GM12891 (cell line): ENCODE measurements at regions not wholly inside any gene's neighbourhood (a gene's known extent, or its start where the extent isn't known, plus 50 kb on each side); places are given as distances from the start of the nearest gene placed in this dataset.
"Not testable (repeated sequence)": the region's sequence is repeated elsewhere in the genome, so short reads cannot be mapped to it uniquely, and the experiment has no call there.

Experiments used
- DNase-seq: peaks from one replicate; pipeline ENCODE4 v3.0.0; 2011; ENCODE audit warnings: low spot score; ENCODE audit not compliant: insufficient read length
- FAIRE-seq: peaks from 2 replicates; lab custom pipeline; 2011; peaks lifted over from hg19 to GRCh38; lab: Jason Lieb, UNC
- PAX5 ChIP-seq: IDR thresholded peaks from 2 replicates; pipeline ENCODE4 v1.6.1; 2011; ENCODE audit warnings: low read length, moderate library complexity, mild to moderate bottlenecking; ENCODE audit not compliant: insufficient read depth, severe bottlenecking
- POLR2A ChIP-seq: IDR thresholded peaks from 2 replicates; pipeline ENCODE4 v1.6.1; 2011; ENCODE audit warnings: low read depth, low read length, control low read depth
- POLR2AphosphoS5 ChIP-seq: IDR thresholded peaks from 2 replicates; pipeline ENCODE4 v1.6.1; 2011; ENCODE audit warnings: low read depth, low read length, control low read depth
- POU2F2 ChIP-seq: IDR thresholded peaks from 2 replicates; pipeline ENCODE4 v1.6.1; 2011; ENCODE audit warnings: low read depth, mild to moderate bottlenecking, control low read depth, low read length, moderate library complexity
- SPI1 ChIP-seq: IDR thresholded peaks from 2 replicates; pipeline ENCODE4 v1.6.1; 2011; ENCODE audit warnings: low read depth, low read length, control low read depth
- TAF1 ChIP-seq: IDR thresholded peaks from 2 replicates; pipeline ENCODE4 v1.6.1; 2011; ENCODE audit warnings: low read depth, low read length, control low read depth

- TF ChIP-seq POLR2AphosphoS5 = no peak
- TF ChIP-seq TAF1 = no peak
- no peak for TF ChIP-seq PAX5
- no peak for TF ChIP-seq SPI1
- no peak for TF ChIP-seq POLR2A
- no peak for TF ChIP-seq POU2F2
- FAIRE-seq (no peak), DNase-seq (no peak)
Measured at GRCh38 chr4:189511581-189511980, 429.1 kb upstream of the FRG1 start.

- no peak for FAIRE-seq
- no peak for TF ChIP-seq POLR2AphosphoS5
- TF ChIP-seq TAF1 = no peak
- TF ChIP-seq POLR2A = no peak
Measured at GRCh38 chr4:189513421-189513820, 427.3 kb upstream of the FRG1 start.

GRCh38 chr4:189514209-189514608 is 426.5 kb upstream of the FRG1 start:
- DNase-seq (no peak), FAIRE-seq (no peak)
- no peak for TF ChIP-seq POLR2A
- TF ChIP-seq PAX5 = no peak
- no peak for TF ChIP-seq POU2F2
- no peak for TF ChIP-seq SPI1
- no peak for TF ChIP-seq POLR2AphosphoS5
- no peak for TF ChIP-seq TAF1

More at GRCh38 chr4:189513421-189513820, 427.3 kb upstream of the FRG1 start:
- no peak for DNase-seq

GRCh38 chr4:189516902-189517301 is 423.8 kb upstream of the FRG1 start:
- no peak for DNase-seq
- no peak for FAIRE-seq
- no peak for TF ChIP-seq PAX5
- no peak for TF ChIP-seq POU2F2
- TF ChIP-seq SPI1 = no peak
- no peak for TF ChIP-seq POLR2A
- TF ChIP-seq TAF1 = no peak
- no peak for TF ChIP-seq POLR2AphosphoS5

GRCh38 chr4:189519186-189519585 is 421.5 kb upstream of the FRG1 start:
- TF ChIP-seq POLR2AphosphoS5 = no peak
- TF ChIP-seq SPI1 = no peak
- no peak for TF ChIP-seq POU2F2
- TF ChIP-seq TAF1 = no peak
- no peak for TF ChIP-seq POLR2A
- TF ChIP-seq PAX5 = no peak
- DNase-seq (no peak), FAIRE-seq (no peak)

- DNase-seq (no peak), FAIRE-seq (no peak)
- TF ChIP-seq POLR2A (no peak), PAX5 (no peak), TAF1 (no peak), SPI1 (no peak), POLR2AphosphoS5 (no peak), POU2F2 (no peak)
Measured at GRCh38 chr4:189525304-189525703, 415.4 kb upstream of the FRG1 start.

GRCh38 chr4:189530848-189531247 is 409.8 kb upstream of the FRG1 start:
- TF ChIP-seq POLR2AphosphoS5 (no peak), SPI1 (no peak), TAF1 (no peak), PAX5 (no peak), POU2F2 (no peak)
- no peak for DNase-seq
- no peak for FAIRE-seq

GRCh38 chr4:189533603-189534002 is 407.1 kb upstream of the FRG1 start:
- DNase-seq (no peak), FAIRE-seq (no peak)
- TF ChIP-seq POLR2A (no peak), SPI1 (no peak), POU2F2 (no peak), PAX5 (no peak), TAF1 (no peak), POLR2AphosphoS5 (no peak)

GRCh38 chr4:189547559-189547958 is 393.1 kb upstream of the FRG1 start:
- TF ChIP-seq POLR2AphosphoS5 (no peak), POLR2A (no peak), PAX5 (no peak), TAF1 (no peak), POU2F2 (no peak), SPI1 (no peak)

GRCh38 chr4:189548484-189549125 is 392.1 kb upstream of the FRG1 start:
- DNase-seq = no peak
- no peak for TF ChIP-seq POLR2AphosphoS5
- TF ChIP-seq POLR2A = no peak
- no peak for TF ChIP-seq PAX5
- TF ChIP-seq TAF1 = no peak
- no peak for TF ChIP-seq SPI1
- no peak for TF ChIP-seq POU2F2
- no peak for FAIRE-seq

More at GRCh38 chr4:189547559-189547958, 393.1 kb upstream of the FRG1 start:
- DNase-seq (no peak), FAIRE-seq (no peak)

GRCh38 chr4:189551931-189552670 is 388.6 kb upstream of the FRG1 start:
- not testable (repeated sequence) for FAIRE-seq, DNase-seq

- not testable (repeated sequence) for FAIRE-seq, DNase-seq
Measured at GRCh38 chr4:189560605-189561004, 380.1 kb upstream of the FRG1 start.

- not testable (repeated sequence) for FAIRE-seq, DNase-seq
Measured at GRCh38 chr4:189563751-189564150, 376.9 kb upstream of the FRG1 start.

GRCh38 chr4:189566271-189566670 is 374.4 kb upstream of the FRG1 start:
- not testable (repeated sequence) for FAIRE-seq, DNase-seq
